ENCODE measurements at regions not wholly inside any gene's neighbourhood (a gene's known extent, or its start where the extent isn't known, plus 50 kb on each side); places are given as distances from the start of the nearest gene placed in this dataset.

- TF ChIP-seq CTCF (IDR thresholded peaks at IDR 0.05), result no peak
- no peak for TF ChIP-seq POLR2AphosphoS5 (IDR thresholded peaks at IDR 0.05)
- TF ChIP-seq POLR2A (IDR thresholded peaks at IDR 0.05), result no peak
Measured at GRCh38 chr5:7010591-7010990, 297.4 kb downstream of the TENT4A start.

Data from prostate gland (tissue), 2 donors.